ENCODE measurements at regions not wholly inside any gene's neighbourhood (a gene's known extent, or its start where the extent isn't known, plus 50 kb on each side); places are given as distances from the start of the nearest gene placed in this dataset.
"Not testable (repeated sequence)": the region's sequence is repeated elsewhere in the genome, so short reads cannot be mapped to it uniquely, and the experiment has no call there.

GRCh38 chr12:47610686-47611252, 95.1 kb downstream of the RPAP3 start:
- no peak for ATAC-seq

DNA sequence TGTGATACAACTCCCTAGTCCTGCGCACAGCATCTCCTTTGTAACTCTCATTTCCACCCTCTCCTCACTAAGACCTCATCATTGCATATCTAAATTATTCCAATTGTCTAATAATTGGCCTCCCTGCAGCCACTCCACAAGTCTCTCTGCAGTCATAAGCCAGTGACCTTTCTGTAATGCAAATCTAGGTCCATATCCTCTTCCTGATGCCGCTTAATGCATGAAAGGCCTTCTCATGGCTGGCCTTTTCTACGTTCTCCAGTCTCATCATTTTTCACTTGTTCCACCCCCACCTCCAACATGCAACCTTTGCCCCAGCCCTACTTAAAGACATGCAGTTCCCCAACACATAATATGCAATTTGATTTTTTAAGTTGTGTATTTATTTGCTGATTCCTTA, 96.0 kb downstream of the RPAP3 start:
- no peak for ATAC-seq

GRCh38 chr12:47608671-47609070, 97.2 kb downstream of the RPAP3 start:
- ATAC-seq: not testable (repeated sequence)

- ATAC-seq: no peak
Measured at GRCh38 chr12:47604221-47604873, 101.5 kb downstream of the RPAP3 start.

GRCh38 chr12:47602949-47603558, 102.8 kb downstream of the RPAP3 start:
- no peak for ATAC-seq

DNA sequence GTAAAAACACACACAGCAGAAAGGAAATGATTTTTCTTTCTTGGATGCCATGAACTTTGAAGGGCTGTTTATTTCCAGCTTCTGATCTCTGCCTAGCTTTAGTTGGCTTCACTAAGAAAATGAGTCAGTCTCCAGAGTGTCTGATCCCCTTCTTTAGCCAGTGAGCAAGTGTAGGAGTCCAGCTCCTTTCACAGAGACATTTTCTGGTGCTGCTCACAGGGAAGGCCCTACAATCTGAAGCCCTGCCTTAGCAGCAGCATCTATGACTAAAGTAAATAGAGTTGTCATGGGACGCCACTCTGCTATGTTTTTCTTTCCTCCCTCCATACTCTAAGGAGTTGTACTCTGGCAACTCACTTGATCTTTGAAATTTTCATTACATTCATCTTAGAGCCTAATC, 103.5 kb downstream of the RPAP3 start:
- ATAC-seq: no peak

DNA sequence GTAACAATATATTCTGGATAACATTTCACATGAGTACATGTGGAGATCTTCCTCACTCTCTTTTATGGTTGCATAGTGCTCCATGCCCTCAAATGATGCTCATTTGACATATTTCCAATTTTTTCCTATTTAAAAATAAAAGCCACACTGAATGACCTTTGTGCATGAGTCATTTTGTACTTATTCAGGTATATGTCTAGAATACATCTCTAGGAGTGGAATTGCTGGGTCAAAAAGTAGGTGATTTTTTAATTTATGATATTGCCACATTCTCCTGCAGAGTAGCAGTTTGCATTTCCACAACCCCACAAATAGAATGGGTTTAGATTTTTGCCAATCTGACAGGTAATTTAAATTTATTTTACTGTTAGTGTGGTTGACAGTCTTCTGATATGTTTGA, 104.8 kb downstream of the RPAP3 start:
- no peak for ATAC-seq

- ATAC-seq: no peak
Measured at GRCh38 chr12:47591795-47592194, 114.0 kb downstream of the RPAP3 start.

- ATAC-seq: no peak
Measured at GRCh38 chr12:47591361-47591791, 114.5 kb downstream of the RPAP3 start.

- ATAC-seq: no peak
Measured at GRCh38 chr12:47590771-47591360, 115.0 kb downstream of the RPAP3 start.

- ATAC-seq: no peak
Measured at GRCh38 chr12:47586952-47587669, 118.7 kb downstream of the RPAP3 start.

GRCh38 chr12:47585507-47585906, 120.3 kb downstream of the RPAP3 start:
- no peak for ATAC-seq

DNA sequence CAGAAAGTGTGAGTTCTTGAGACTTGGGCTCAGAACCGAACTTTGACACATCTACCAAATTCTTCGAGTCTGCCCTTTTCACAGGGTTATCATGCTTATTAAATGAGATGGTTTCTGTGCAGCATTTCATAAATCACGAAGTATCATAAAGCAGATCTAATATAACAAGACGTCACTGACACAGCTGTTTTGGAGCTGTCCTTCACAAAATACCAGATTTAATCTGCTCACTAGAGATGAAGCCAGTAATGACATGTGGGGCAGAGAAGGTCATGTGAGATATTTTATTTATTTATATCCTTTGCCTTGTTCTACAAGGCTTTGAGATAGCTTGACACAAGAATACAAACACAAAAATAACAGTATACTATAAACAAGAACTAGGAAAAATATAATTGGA, 127.0 kb downstream of the RPAP3 start:
- no peak for ATAC-seq

GRCh38 chr12:47577206-47577989, 128.4 kb downstream of the RPAP3 start:
- no peak for ATAC-seq

DNA sequence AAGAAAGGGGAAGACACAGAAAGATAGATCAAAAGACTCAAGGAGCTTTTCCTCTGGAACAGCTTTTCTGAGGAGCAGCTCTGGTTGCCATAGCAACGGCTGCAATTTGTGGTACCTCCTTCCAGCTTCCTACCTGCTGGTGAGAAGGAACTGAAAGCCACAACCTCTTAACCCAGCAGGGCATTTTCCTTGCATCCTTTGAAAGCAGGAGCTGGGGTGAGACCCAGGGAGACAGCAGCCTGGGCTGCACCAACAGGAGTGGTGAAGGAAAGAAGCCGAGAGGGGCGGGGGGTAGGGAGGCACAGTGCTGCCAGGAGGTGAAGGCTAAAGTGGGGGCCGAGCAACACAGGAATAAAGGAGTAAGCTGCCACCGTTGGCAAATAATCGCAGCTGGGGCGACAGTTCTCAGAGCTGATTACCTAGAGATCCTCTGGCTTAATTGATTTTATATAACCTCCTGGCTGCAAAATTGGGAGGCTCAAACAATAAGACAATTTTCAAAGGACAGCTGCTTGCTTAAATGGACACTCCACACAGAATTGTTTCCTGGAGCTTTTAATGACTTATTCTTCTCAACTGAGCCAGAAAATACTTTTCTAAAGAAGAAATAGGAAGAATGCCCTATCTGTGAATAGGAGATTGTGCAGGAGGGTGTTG, 129.4 kb downstream of the RPAP3 start:
- ATAC-seq: no peak

GRCh38 chr12:47574252-47575021, 131.4 kb downstream of the RPAP3 start:
- ATAC-seq: no peak

DNA sequence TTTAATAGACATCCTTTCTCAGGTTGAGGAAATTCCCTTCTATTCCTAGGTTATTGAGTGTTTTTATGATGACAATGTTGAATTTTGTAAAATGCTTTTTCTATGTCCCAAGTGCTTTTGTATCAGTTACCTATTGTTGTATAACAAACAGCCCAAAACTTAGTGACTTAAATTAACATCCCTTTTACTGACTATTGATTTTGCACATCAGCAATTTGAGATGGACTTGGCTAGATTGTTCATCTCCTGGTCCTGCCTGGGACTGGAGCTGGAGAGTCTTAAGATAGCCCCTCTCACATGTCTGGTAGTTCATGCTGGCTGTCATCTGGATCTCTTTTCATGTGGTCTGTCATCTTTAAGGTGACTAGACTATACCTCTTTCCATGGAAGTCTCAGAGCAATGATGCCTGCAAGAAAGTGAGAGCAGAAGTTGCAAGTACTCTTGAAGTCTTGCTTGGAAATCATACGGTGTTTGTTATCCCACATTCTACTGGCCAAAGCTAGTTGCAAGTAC, 132.6 kb downstream of the RPAP3 start:
- no peak for ATAC-seq

DNA sequence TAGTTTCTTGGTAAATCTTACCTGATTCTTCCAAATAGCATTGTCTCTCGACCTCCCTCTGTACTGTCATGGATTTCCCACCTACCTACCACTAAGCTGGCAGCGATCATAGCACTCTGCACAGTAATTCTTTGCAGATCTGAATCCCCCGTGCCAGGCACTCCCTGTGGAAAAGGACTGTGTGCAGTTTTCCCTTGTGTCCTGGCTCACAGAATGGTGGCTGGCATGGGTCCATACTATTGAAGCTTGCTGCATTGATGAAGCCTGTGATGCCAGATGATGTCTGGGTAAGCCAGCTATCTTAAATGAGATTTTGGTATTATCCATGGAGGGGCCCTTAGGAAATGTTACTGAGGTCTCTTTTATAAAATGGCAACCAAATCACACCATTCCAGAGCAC, 135.7 kb downstream of the RPAP3 start:
- no peak for ATAC-seq

DNA sequence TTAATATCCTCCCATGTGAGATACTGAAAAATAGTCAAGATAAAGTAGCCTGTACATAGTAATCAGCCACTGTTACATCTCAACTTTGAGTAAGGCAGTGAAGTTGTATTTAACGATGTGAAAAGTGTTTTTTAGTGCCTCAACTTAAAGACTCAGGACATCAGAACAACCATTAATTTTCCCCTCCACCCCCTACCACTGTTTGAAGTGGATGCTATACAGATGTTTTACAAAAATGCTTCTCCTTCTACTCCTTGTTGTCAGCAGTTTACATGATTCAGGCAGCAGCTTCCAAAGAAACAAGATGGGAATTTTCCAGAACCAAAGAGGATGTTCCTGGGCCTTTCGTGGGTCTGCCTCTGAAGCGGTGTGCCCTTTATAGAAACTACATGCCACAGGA, 143.6 kb downstream of the RPAP3 start:
- no peak for ATAC-seq

DNA sequence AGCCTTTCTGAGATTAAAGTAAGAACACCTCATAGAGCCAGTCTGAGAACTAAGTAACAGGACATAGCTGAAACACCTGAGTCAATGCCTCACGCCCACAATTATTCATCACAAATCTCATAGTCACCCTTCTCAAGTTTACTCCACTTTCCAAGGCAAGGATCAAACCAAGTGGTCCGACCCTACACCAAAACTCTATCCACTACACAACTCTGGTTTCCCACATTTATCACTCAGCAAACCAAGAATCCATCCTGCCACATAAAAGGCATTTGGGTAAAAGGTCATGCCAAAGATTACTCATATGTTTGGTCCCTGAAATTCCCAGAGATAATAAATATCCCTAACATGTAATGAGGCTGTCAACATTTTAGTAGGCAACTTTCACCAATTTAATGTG, 144.1 kb downstream of the RPAP3 start:
- no peak for ATAC-seq

DNA sequence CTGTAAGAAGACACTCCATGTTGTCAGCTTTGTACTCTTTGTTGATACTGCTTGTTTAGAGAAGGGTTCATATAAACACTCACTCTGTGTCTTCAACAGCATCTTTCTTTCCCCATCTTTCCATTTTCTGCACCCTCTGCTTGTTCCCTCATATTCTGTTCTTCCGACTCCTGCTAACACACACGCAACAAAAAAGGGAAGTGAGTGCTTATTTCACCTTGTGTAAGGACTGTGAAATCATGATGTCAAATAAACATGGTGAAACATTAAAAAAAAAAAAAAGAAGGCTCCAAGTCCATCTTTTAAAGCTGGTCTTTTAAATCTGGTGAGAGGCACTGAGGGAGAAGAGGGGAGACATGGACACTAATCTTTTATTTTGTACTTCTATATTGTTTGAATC, 145.4 kb downstream of the RPAP3 start:
- ATAC-seq: no peak
